Neural cell (in vitro differentiated cells): ENCODE measurements at regions not wholly inside any gene's neighbourhood (a gene's known extent, or its start where the extent isn't known, plus 50 kb on each side); places are given as distances from the start of the nearest gene placed in this dataset.

Experiments used
- H2AFZ ChIP-seq: fragments of 200-600, 300-800 bp; sonication (generic), shearing (Covaris generic); 2 replicates; pipeline ENCODE4 v1.6.0; 2014; ENCODE audit warnings: low read depth, mild to moderate bottlenecking, antibody characterized with exemption, low read length, moderate library complexity
- H3F3A ChIP-seq: fragments of 200-600 bp; shearing (Covaris generic); 2 replicates; pipeline ENCODE4 v1.6.1; 2016; ENCODE audit warnings: mild to moderate bottlenecking, moderate library complexity, mixed read lengths, antibody characterized with exemption, low read length; ENCODE audit not compliant: insufficient read depth, poor library complexity, severe bottlenecking
- H3K27ac ChIP-seq: fragments of 200-600, 300-800 bp; sonication (generic), shearing (Covaris generic); 2 replicates; pipeline ENCODE4 v1.5.1; 2014; ENCODE audit warnings: mild to moderate bottlenecking, low read length, moderate library complexity
- H3K27me3 ChIP-seq: fragments of 300-800, 200-600 bp; sonication (generic), shearing (Covaris generic); 2 replicates; pipeline ENCODE4 v1.6.0; 2014; ENCODE audit warnings: mild to moderate bottlenecking, low read depth, low read length, moderate library complexity; ENCODE audit not compliant: insufficient read depth
- H3K36me3 ChIP-seq: fragments of 300-800, 200-600 bp; sonication (generic), shearing (Covaris generic); 2 replicates; pipeline ENCODE4 v1.5.1; 2014; ENCODE audit warnings: mild to moderate bottlenecking, antibody characterized with exemption, low read length, moderate library complexity; ENCODE audit not compliant: insufficient read depth
- H3K4me2 ChIP-seq: fragments of 300-800, 200-600 bp; sonication (generic), shearing (Covaris generic); 2 replicates; pipeline ENCODE4 v1.6.0; 2014; ENCODE audit warnings: mild to moderate bottlenecking, low read length
- H3K4me3 ChIP-seq: fragments of 300-800, 200-600 bp; sonication (generic), shearing (Covaris generic); 2 replicates; pipeline ENCODE4 v1.5.1; 2014; ENCODE audit warnings: mild to moderate bottlenecking, low read length, moderate library complexity
- H3K79me2 ChIP-seq: fragments of 200-600 bp; shearing (Covaris generic); replicated peaks from 2 replicates; pipeline ENCODE4 v1.6.0; 2014; ENCODE audit warnings: mild to moderate bottlenecking, low read length, moderate library complexity; ENCODE audit not compliant: insufficient read depth
- H3K9ac ChIP-seq: fragments of 300-800, 200-600 bp; sonication (generic), shearing (Covaris generic); 2 replicates; pipeline ENCODE4 v1.6.1; 2016; ENCODE audit warnings: mild to moderate bottlenecking, low read length, mixed read lengths
- H3K9me2 ChIP-seq: fragments of 200-600 bp; shearing (Covaris generic); 2 replicates; pipeline ENCODE4 v1.6.1; 2016; ENCODE audit warnings: mild to moderate bottlenecking, low read length, mixed read lengths; ENCODE audit not compliant: insufficient read depth
- H3K9me3 ChIP-seq: fragments of 200-600, 300-800 bp; sonication (generic), shearing (Covaris generic); 2 replicates; pipeline ENCODE4 v1.6.1; 2016; ENCODE audit warnings: mild to moderate bottlenecking, mixed run types, low read length, moderate library complexity, mixed read lengths
- H4K20me1 ChIP-seq: fragments of 200-600 bp; shearing (Covaris generic); 2 replicates; pipeline ENCODE4 v1.6.1; 2016; ENCODE audit warnings: mild to moderate bottlenecking, mixed run types; ENCODE audit not compliant: insufficient read depth
- CTCF ChIP-seq: fragments of 450-650 bp; IDR thresholded peaks from 2 replicates; pipeline ENCODE4 v1.5.1; 2014; ENCODE audit warnings: antibody characterized with exemption, mild to moderate bottlenecking, moderate library complexity; ENCODE audit not compliant: poor library complexity, severe bottlenecking
- EP300 ChIP-seq: fragments of 450-650 bp; conservative IDR thresholded peaks from 2 replicates; pipeline ENCODE4 v1.6.1; 2014; ENCODE audit warnings: antibody characterized with exemption, mild to moderate bottlenecking, moderate library complexity; ENCODE audit not compliant: poor library complexity, severe bottlenecking
- EZH2 ChIP-seq: fragments of 200-600, 300-800 bp; shearing (Covaris generic), sonication (generic); IDR thresholded peaks from 2 replicates; pipeline ENCODE4 v1.6.1; 2014; ENCODE audit warnings: antibody characterized with exemption, low read length, borderline replicate concordance, mild to moderate bottlenecking; ENCODE audit not compliant: insufficient read depth, poor library complexity, severe bottlenecking
- MXI1 ChIP-seq: fragments of 450-650 bp; conservative IDR thresholded peaks from 2 replicates; pipeline ENCODE4 v1.6.1; 2014; ENCODE audit warnings: antibody characterized with exemption, mild to moderate bottlenecking; ENCODE audit not compliant: poor library complexity, severe bottlenecking
- POLR2AphosphoS5 ChIP-seq: IDR thresholded peaks from 2 replicates; pipeline ENCODE4 v1.6.1; 2012
- RAD21 ChIP-seq: fragments of 450-650 bp; conservative IDR thresholded peaks from 2 replicates; pipeline ENCODE4 v1.6.1; 2014; ENCODE audit warnings: antibody characterized with exemption, mild to moderate bottlenecking, moderate library complexity
- REST ChIP-seq: IDR thresholded peaks from 2 replicates; pipeline ENCODE4 v1.6.1; 2012; ENCODE audit warnings: borderline replicate concordance
- SMC3 ChIP-seq: fragments of 450-650 bp; conservative IDR thresholded peaks from 2 replicates; pipeline ENCODE4 v1.6.1; 2014; ENCODE audit warnings: antibody characterized with exemption, mild to moderate bottlenecking, moderate library complexity; ENCODE audit not compliant: poor library complexity
- TAF1 ChIP-seq: IDR thresholded peaks from 2 replicates; pipeline ENCODE4 v1.6.1; 2012; ENCODE audit warnings: low read depth

GRCh38 chr10:81524467-81524866, 350.5 kb upstream of the NRG3 start:
- Histone ChIP-seq H3K36me3 (no peaks in the 10 kb centered on the region), H3K79me2 (no peaks in the 10 kb centered on the region), H3K9me3 (no peaks in the 10 kb centered on the region), H4K20me1 (no peaks in the 10 kb centered on the region), H3K27me3 (no peaks in the 10 kb centered on the region), H3K9me2 (no peaks in the 10 kb centered on the region), H3K4me3 (no peak overlapping the region), H3K9ac (no peak overlapping the region), H2AFZ (no peak overlapping the region), H3F3A (no peaks in the 10 kb centered on the region), H3K27ac (no peak overlapping the region), H3K4me2 (no peak overlapping the region)
- no peak for TF ChIP-seq RAD21

- H4K20me1 ChIP-seq, result no peaks in the 10 kb centered on the region
Measured at GRCh38 chr10:81532403-81532802, 342.6 kb upstream of the NRG3 start.

More at GRCh38 chr10:81532403-81532802, 342.6 kb upstream of the NRG3 start:
- no peak overlapping the region for H3K27ac ChIP-seq
- H3K9ac ChIP-seq, result no peak overlapping the region
- no peak for TF ChIP-seq EZH2
- no peak for TF ChIP-seq SMC3
- no peak for TF ChIP-seq MXI1
- TF ChIP-seq EP300, result no peak
- TF ChIP-seq REST, result no peak
- TF ChIP-seq RAD21, result no peak
- TF ChIP-seq TAF1, result no peak
- TF ChIP-seq POLR2AphosphoS5, result no peak
- TF ChIP-seq CTCF, result no peak
- H2AFZ ChIP-seq, result no peak overlapping the region
- H3K36me3 ChIP-seq, result no peaks in the 10 kb centered on the region
- H3K27me3 ChIP-seq, result no peaks in the 10 kb centered on the region
- H3F3A ChIP-seq, result no peaks in the 10 kb centered on the region
- H3K9me2 ChIP-seq, result no peaks in the 10 kb centered on the region
- no peaks in the 10 kb centered on the region for H3K79me2 ChIP-seq
- H3K9me3 ChIP-seq, result no peaks in the 10 kb centered on the region
- no peak overlapping the region for H3K4me3 ChIP-seq
- H3K4me2 ChIP-seq, result no peak overlapping the region
